IPS-18c (cell line): ENCODE measurements at regions not wholly inside any gene's neighbourhood (a gene's known extent, or its start where the extent isn't known, plus 50 kb on each side); places are given as distances from the start of the nearest gene placed in this dataset.
"Not testable (repeated sequence)": the region's sequence is repeated elsewhere in the genome, so short reads cannot be mapped to it uniquely, and the experiment has no call there.

Source experiments
- H3K4me3 ChIP-seq: 2 replicates; pipeline ENCODE4 v1.7.0; 2013; ENCODE audit warnings: low read depth, mild to moderate bottlenecking, low read length, moderate library complexity; ENCODE audit not compliant: insufficient read depth
- H3K9me3 ChIP-seq: one replicate; pipeline ENCODE4 v1.6.1; 2013; ENCODE audit warnings: mild to moderate bottlenecking, low read length, moderate library complexity; ENCODE audit not compliant: control insufficient read depth, insufficient read depth

GRCh38 chr5:167352801-167353200 lies 938.6 kb upstream of the WWC1 start:
- no peaks in the 10 kb centered on the region for H3K9me3 ChIP-seq
- no peak overlapping the region for H3K4me3 ChIP-seq

DNA sequence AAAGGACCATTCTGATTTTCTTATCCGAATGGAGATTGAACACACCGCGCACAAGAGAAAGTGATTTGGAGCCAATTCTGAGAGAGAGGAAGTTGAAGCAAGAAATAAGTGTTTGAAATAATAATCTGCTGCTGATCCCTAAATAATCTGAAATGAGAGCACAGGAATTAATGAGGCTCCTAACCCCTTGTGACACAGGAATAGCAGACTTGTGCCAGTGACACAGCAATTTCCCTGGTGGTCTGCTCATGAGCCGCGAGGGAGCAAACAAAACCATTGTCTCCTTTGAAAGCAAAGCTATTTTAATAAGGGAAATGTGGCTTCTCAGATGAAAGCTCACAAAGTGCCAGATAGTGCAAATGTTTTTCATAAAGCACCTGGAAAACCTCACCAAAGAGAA lies 936.1 kb upstream of the WWC1 start:
- no peak overlapping the region for H3K4me3 ChIP-seq
- no peaks in the 10 kb centered on the region for H3K9me3 ChIP-seq

DNA sequence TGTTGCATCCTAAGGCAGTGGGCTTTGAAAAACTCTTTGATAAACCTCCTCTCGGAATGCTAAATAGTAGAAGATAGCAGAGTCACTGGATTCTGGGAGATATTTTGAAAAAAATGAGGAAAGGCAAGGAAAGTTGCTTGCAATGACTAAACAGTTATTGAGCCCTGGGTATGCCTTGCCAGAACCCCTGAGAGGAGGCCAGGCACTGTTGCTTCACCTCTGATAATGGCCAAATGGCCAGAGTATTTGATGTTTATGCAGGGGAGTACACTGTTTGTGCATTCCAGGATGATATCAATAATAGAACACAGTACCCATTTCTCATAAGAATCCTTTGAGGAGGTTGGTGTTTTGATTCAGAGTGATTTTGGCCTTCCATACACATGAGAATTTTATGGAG lies 935.1 kb upstream of the WWC1 start:
- no peak overlapping the region for H3K4me3 ChIP-seq
- H3K9me3 ChIP-seq: no peaks in the 10 kb centered on the region

- no peaks in the 10 kb centered on the region for H3K9me3 ChIP-seq
Observed at GRCh38 chr5:167358868-167359492, 932.5 kb upstream of the WWC1 start.

GRCh38 chr5:167361795-167362194 lies 929.6 kb upstream of the WWC1 start:
- H3K4me3 ChIP-seq: no peak overlapping the region
- no peaks in the 10 kb centered on the region for H3K9me3 ChIP-seq

More at GRCh38 chr5:167358868-167359492, 932.5 kb upstream of the WWC1 start:
- H3K4me3 ChIP-seq: no peak overlapping the region

- Histone ChIP-seq H3K9me3 (no peaks in the 10 kb centered on the region), H3K4me3 (no peak overlapping the region)
Observed at GRCh38 chr5:167363065-167363464, 928.4 kb upstream of the WWC1 start.

- Histone ChIP-seq H3K4me3 (no peak overlapping the region), H3K9me3 (no peaks in the 10 kb centered on the region)
Observed at GRCh38 chr5:167375125-167375524, 916.3 kb upstream of the WWC1 start.

DNA sequence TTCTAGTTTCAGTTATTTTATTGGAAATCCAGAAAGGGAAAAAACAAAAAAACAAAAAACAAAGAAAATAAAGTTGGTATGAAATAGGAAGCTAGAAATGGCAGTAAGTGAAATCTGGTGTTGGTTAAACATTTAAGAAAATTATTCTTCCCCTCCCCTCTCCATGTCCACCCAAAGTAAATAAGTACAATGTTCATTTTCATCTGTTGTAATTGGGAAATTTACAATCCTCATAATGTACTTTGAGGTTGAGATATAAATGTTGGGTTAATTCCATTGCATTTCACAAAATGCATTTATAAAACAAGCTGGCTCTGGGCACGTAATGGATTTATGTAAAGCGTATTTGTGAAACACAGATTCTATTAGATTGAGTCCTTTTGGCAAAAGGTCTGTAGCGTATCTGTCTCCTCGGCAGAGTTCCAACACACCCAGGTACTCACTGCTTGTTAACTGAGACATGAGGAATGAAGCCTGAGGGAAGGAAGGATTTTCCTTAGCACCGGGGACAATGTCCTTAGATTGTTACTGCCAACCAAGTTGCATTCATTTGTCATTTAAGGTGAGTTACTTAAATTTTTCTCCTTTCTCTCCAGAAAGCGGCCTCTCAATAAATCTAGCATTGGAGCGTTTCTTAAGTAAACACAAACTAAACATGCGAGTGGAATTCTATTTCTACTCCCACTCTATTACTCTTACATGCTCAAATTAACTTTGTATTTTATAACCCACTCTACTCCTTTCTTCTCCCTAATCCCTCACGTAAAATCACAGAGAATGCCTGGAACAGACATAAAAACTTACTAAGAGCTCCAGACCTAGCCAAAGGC lies 912.3 kb upstream of the WWC1 start:
- Histone ChIP-seq H3K4me3 (no peak overlapping the region), H3K9me3 (no peaks in the 10 kb centered on the region)

- Histone ChIP-seq H3K4me3 (no peak overlapping the region), H3K9me3 (no peaks in the 10 kb centered on the region)
Observed at GRCh38 chr5:167381457-167381856, 910.0 kb upstream of the WWC1 start.

GRCh38 chr5:167389537-167389936 lies 901.9 kb upstream of the WWC1 start:
- Histone ChIP-seq H3K4me3 (no peak overlapping the region), H3K9me3 (no peaks in the 10 kb centered on the region)

- H3K9me3 ChIP-seq, H3K4me3 ChIP-seq: not testable (repeated sequence)
Observed at GRCh38 chr5:167391286-167391685, 900.2 kb upstream of the WWC1 start.

- no peaks in the 10 kb centered on the region for H3K9me3 ChIP-seq
Observed at GRCh38 chr5:167392240-167392639, 899.2 kb upstream of the WWC1 start.

GRCh38 chr5:167393358-167393757 lies 898.1 kb upstream of the WWC1 start:
- H3K4me3 ChIP-seq: no peak overlapping the region
- H3K9me3 ChIP-seq: no peaks in the 10 kb centered on the region

More at GRCh38 chr5:167392240-167392639, 899.2 kb upstream of the WWC1 start:
- no peak overlapping the region for H3K4me3 ChIP-seq

GRCh38 chr5:167402671-167403070 lies 888.8 kb upstream of the WWC1 start:
- H3K9me3 ChIP-seq: no peaks in the 10 kb centered on the region
- no peak overlapping the region for H3K4me3 ChIP-seq

GRCh38 chr5:167406513-167406912 lies 884.9 kb upstream of the WWC1 start:
- H3K4me3 ChIP-seq: no peak overlapping the region
- no peaks in the 10 kb centered on the region for H3K9me3 ChIP-seq

GRCh38 chr5:167412556-167412955 lies 878.9 kb upstream of the WWC1 start:
- Histone ChIP-seq H3K4me3 (no peak overlapping the region), H3K9me3 (no peaks in the 10 kb centered on the region)

- H3K9me3 ChIP-seq: no peaks in the 10 kb centered on the region
- no peak overlapping the region for H3K4me3 ChIP-seq
Observed at GRCh38 chr5:167413506-167413905, 877.9 kb upstream of the WWC1 start.

DNA sequence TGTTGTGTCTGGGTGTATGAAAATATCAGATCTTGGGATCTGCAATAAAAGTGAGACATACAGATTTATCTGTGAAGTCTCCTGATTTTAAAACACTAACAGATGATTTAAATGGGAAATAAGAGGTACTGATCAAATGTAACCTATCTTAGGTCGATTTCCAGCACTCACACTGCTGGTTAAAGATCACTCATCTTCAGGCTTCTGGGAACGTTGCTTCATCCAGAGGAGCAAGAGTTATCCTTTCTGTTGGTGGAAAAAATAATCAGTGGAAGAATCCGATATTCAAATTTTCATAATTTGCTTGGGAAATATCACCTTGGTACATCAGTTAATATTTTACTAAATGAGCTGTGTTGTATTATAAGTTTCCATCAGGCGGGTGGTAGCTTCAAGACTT lies 876.8 kb upstream of the WWC1 start:
- Histone ChIP-seq H3K4me3 (no peak overlapping the region), H3K9me3 (no peaks in the 10 kb centered on the region)
